ENCODE measurements at regions not wholly inside any gene's neighbourhood (a gene's known extent, or its start where the extent isn't known, plus 50 kb on each side); places are given as distances from the start of the nearest gene placed in this dataset.

DNA sequence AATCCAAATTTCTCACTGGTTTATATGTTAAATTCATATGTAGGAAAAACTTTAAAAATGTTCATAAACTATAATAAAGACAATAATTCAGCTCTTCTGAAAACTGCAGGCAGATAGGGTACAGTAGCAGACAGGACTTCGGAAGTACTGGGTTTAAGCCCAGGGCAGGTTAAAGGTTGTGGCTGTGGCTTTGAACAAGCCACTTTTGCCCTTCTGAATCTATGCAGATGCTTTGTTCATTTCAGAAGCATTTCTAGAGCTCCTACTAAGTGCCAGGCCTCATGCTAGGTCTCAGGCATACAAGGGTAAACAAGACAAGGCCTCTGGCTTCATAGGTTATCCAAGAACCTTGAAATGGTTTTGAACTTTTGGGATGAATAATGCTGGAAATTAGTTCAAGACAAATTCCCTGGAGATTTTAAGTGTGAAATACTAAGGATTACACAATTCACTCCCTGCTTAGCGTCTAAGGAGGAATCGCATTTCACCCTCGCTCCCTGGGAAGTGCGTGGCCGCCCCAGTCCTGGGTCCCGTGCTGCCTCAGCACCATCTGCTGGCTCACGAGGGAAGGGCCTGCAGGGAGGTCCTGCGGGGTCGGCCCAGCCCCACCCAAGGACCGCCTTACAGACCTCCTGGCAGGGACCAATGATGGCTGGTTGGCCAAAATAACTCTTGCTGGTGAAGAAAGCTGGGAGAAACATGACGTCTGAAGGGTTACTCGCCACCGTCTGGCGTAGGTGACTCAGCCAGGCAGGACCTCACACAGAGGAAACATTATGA lies 67.7 kb upstream of the L3MBTL4 start (continued):
- TF ChIP-seq NCOR1 (IDR thresholded peaks at IDR 0.05; ENCODE audit: borderline replicate concordance, low read length) (no peak), NFKB2 (CRISPR knock-in tag; IDR thresholded peaks at IDR 0.05; ENCODE audit: borderline replicate concordance) (peak; percentile 42; the same call in 1 of the 2 replicates), TBX2 (CRISPR knock-in tag; IDR thresholded peaks at IDR 0.05; ENCODE audit: borderline replicate concordance) (peak; percentile 38; the same call in 1 of the 2 replicates), RARA (CRISPR knock-in tag; IDR thresholded peaks at IDR 0.05) (peak; percentile 34; the same call in 1 of the 2 replicates), RFXAP (CRISPR knock-in tag; IDR thresholded peaks at IDR 0.05; ENCODE audit: borderline replicate concordance) (0 out of 2 replicates have a peak, but pooled peaks have one; percentile 26), SIX1 (CRISPR knock-in tag; IDR thresholded peaks at IDR 0.05; ENCODE audit: borderline replicate concordance) (peak; percentile 73; the same call in 1 of the 2 replicates), TAF15 (IDR thresholded peaks at IDR 0.05; ENCODE audit: low read depth, low read length, poor library complexity, severe bottlenecking) (no peak), TARDBP (CRISPR knock-in tag; IDR thresholded peaks at IDR 0.05) (no peak), CCDC6 (CRISPR knock-in tag; IDR thresholded peaks at IDR 0.05) (no peak), ZNF329 (CRISPR knock-in tag; IDR thresholded peaks at IDR 0.05; ENCODE audit: low read depth) (no peak), FOXC1 (CRISPR knock-in tag; IDR thresholded peaks at IDR 0.05; ENCODE audit: borderline replicate concordance) (no peak), ZC3H13 (CRISPR knock-in tag; IDR thresholded peaks at IDR 0.05) (no peak), KDM2A (CRISPR knock-in tag; IDR thresholded peaks at IDR 0.05; ENCODE audit: borderline replicate concordance, low read depth) (peak; percentile 73; the same call in 1 of the 2 replicates)
- TF ChIP-seq, protein P1, sequence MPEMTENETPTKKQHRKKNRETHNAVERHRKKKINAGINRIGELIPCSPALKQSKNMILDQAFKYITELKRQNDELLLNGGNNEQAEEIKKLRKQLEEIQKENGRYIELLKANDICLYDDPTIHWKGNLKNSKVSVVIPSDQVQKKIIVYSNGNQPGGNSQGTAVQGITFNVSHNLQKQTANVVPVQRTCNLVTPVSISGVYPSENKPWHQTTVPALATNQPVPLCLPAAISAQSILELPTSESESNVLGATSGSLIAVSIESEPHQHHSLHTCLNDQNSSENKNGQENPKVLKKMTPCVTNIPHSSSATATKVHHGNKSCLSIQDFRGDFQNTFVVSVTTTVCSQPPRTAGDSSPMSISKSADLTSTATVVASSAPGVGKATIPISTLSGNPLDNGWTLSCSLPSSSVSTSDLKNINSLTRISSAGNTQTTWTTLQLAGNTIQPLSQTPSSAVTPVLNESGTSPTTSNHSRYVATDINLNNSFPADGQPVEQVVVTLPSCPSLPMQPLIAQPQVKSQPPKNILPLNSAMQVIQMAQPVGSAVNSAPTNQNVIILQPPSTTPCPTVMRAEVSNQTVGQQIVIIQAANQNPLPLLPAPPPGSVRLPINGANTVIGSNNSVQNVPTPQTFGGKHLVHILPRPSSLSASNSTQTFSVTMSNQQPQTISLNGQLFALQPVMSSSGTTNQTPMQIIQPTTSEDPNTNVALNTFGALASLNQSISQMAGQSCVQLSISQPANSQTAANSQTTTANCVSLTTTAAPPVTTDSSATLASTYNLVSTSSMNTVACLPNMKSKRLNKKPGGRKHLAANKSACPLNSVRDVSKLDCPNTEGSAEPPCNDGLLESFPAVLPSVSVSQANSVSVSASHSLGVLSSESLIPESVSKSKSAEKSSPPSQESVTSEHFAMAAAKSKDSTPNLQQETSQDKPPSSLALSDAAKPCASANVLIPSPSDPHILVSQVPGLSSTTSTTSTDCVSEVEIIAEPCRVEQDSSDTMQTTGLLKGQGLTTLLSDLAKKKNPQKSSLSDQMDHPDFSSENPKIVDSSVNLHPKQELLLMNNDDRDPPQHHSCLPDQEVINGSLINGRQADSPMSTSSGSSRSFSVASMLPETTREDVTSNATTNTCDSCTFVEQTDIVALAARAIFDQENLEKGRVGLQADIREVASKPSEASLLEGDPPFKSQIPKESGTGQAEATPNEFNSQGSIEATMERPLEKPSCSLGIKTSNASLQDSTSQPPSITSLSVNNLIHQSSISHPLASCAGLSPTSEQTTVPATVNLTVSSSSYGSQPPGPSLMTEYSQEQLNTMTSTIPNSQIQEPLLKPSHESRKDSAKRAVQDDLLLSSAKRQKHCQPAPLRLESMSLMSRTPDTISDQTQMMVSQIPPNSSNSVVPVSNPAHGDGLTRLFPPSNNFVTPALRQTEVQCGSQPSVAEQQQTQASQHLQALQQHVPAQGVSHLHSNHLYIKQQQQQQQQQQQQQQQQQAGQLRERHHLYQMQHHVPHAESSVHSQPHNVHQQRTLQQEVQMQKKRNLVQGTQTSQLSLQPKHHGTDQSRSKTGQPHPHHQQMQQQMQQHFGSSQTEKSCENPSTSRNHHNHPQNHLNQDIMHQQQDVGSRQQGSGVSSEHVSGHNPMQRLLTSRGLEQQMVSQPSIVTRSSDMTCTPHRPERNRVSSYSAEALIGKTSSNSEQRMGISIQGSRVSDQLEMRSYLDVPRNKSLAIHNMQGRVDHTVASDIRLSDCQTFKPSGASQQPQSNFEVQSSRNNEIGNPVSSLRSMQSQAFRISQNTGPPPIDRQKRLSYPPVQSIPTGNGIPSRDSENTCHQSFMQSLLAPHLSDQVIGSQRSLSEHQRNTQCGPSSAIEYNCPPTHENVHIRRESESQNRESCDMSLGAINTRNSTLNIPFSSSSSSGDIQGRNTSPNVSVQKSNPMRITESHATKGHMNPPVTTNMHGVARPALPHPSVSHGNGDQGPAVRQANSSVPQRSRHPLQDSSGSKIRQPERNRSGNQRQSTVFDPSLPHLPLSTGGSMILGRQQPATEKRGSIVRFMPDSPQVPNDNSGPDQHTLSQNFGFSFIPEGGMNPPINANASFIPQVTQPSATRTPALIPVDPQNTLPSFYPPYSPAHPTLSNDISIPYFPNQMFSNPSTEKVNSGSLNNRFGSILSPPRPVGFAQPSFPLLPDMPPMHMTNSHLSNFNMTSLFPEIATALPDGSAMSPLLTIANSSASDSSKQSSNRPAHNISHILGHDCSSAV (CRISPR knock-in tag; IDR thresholded peaks at IDR 0.05; ENCODE audit: borderline replicate concordance) = no peak
- TF ChIP-seq, protein P2, sequence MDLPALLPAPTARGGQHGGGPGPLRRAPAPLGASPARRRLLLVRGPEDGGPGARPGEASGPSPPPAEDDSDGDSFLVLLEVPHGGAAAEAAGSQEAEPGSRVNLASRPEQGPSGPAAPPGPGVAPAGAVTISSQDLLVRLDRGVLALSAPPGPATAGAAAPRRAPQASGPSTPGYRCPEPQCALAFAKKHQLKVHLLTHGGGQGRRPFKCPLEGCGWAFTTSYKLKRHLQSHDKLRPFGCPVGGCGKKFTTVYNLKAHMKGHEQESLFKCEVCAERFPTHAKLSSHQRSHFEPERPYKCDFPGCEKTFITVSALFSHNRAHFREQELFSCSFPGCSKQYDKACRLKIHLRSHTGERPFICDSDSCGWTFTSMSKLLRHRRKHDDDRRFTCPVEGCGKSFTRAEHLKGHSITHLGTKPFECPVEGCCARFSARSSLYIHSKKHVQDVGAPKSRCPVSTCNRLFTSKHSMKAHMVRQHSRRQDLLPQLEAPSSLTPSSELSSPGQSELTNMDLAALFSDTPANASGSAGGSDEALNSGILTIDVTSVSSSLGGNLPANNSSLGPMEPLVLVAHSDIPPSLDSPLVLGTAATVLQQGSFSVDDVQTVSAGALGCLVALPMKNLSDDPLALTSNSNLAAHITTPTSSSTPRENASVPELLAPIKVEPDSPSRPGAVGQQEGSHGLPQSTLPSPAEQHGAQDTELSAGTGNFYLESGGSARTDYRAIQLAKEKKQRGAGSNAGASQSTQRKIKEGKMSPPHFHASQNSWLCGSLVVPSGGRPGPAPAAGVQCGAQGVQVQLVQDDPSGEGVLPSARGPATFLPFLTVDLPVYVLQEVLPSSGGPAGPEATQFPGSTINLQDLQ (CRISPR knock-in tag; IDR thresholded peaks at IDR 0.05) = no peak
- TF ChIP-seq, protein P3, sequence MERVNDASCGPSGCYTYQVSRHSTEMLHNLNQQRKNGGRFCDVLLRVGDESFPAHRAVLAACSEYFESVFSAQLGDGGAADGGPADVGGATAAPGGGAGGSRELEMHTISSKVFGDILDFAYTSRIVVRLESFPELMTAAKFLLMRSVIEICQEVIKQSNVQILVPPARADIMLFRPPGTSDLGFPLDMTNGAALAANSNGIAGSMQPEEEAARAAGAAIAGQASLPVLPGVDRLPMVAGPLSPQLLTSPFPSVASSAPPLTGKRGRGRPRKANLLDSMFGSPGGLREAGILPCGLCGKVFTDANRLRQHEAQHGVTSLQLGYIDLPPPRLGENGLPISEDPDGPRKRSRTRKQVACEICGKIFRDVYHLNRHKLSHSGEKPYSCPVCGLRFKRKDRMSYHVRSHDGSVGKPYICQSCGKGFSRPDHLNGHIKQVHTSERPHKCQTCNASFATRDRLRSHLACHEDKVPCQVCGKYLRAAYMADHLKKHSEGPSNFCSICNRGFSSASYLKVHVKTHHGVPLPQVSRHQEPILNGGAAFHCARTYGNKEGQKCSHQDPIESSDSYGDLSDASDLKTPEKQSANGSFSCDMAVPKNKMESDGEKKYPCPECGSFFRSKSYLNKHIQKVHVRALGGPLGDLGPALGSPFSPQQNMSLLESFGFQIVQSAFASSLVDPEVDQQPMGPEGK (CRISPR knock-in tag; IDR thresholded peaks at IDR 0.05) = 0 out of 2 replicates have a peak, but pooled peaks have one; percentile 30
